PC-3 (cell line): ENCODE measurements at regions not wholly inside any gene's neighbourhood (a gene's known extent, or its start where the extent isn't known, plus 50 kb on each side); places are given as distances from the start of the nearest gene placed in this dataset.

Source experiments
- ATAC-seq: fragments of 200-7000 bp; cut with Tn5 transposase; 2 replicates; pipeline ENCODE4 v1.9.1; 2020; ENCODE audit warnings: mild to moderate bottlenecking, moderate library complexity
- BruUV-seq: library from RNA; stranded (reverse); fragments of 400-500 nt; replicated peaks from 2 replicates; lab custom pipeline; 2021; lab: Mats Ljungman, UMichigan
- CTCF ChIA-PET: fragments of 300-600 bp; sonication (Branson Sonifier 250); formaldehyde crosslinking; loops from one replicate; lab custom pipeline; 2022; ENCODE audit warnings: antibody characterized with exemption; lab: Charles Lee
- POLR2A ChIA-PET: fragments of 300-600 bp; sonication (Branson Sonifier 250); formaldehyde crosslinking; loops from one replicate; lab custom pipeline; 2022; ENCODE audit warnings: antibody characterized with exemption; ENCODE audit not compliant: unreplicated experiment; lab: Charles Lee
- DNase-seq: peaks from one replicate; pipeline ENCODE4 v3.0.0-alpha.2; 2015
- H2AFZ ChIP-seq: fragments of 300-600 bp; sonication (generic); 2 replicates; pipeline ENCODE4 v1.6.0; 2016; ENCODE audit warnings: antibody characterized with exemption, low read length
- H3F3A ChIP-seq: fragments of 300-600 bp; sonication (generic); one replicate; pipeline ENCODE4 v1.6.0; 2017; ENCODE audit warnings: antibody characterized with exemption, low read length, control low read depth, mild to moderate bottlenecking; ENCODE audit not compliant: unreplicated experiment
- H3K27ac ChIP-seq: fragments of 300-600 bp; sonication (generic); 2 replicates; pipeline ENCODE4 v1.5.1; 2016; ENCODE audit warnings: mild to moderate bottlenecking, low read length
- H3K27me3 ChIP-seq: fragments of 300-600 bp; sonication (generic); 2 replicates; pipeline ENCODE4 v1.6.1; 2016; ENCODE audit warnings: low read length, mixed read lengths
- H3K36me3 ChIP-seq: fragments of 300-600 bp; sonication (generic); 2 replicates; pipeline ENCODE4 v1.6.1; 2016; ENCODE audit warnings: low read depth, mixed run types, low read length, mixed read lengths
- H3K4me1 ChIP-seq: fragments of 300-600 bp; sonication (generic); 2 replicates; pipeline ENCODE4 v1.5.1; 2016; ENCODE audit warnings: low read length; ENCODE audit not compliant: insufficient read depth
- H3K4me2 ChIP-seq: fragments of 300-600 bp; sonication (generic); 2 replicates; pipeline ENCODE4 v1.6.0; 2016; ENCODE audit warnings: low read length
- H3K4me3 ChIP-seq: fragments of 300-600 bp; sonication (generic); 2 replicates; pipeline ENCODE4 v1.5.1; 2016; ENCODE audit warnings: mild to moderate bottlenecking, low read length, mixed read lengths
- H3K79me2 ChIP-seq: fragments of 300-600 bp; sonication (generic); 2 replicates; pipeline ENCODE4 v1.6.1; 2017; ENCODE audit warnings: low read length, mixed read lengths
- H3K9ac ChIP-seq: fragments of 300-600 bp; sonication (generic); 2 replicates; pipeline ENCODE4 v1.6.0; 2016; ENCODE audit warnings: mild to moderate bottlenecking, low read length
- H3K9me2 ChIP-seq: fragments of 300-600 bp; sonication (generic); replicated peaks from 2 replicates; pipeline ENCODE4 v1.6.1; 2016; ENCODE audit warnings: mixed run types, low read length, mixed read lengths
- H3K9me3 ChIP-seq: fragments of 300-600 bp; sonication (generic); 2 replicates; pipeline ENCODE4 v1.6.1; 2016; ENCODE audit warnings: low read length, mixed read lengths
- H4K20me1 ChIP-seq: fragments of 300-600 bp; sonication (generic); 2 replicates; pipeline ENCODE4 v1.6.1; 2016; ENCODE audit warnings: low read length, mixed read lengths
- EZH2 ChIP-seq: fragments of 300-600 bp; sonication (generic); IDR thresholded peaks from one replicate; pipeline ENCODE4 v1.6.1; 2017; ENCODE audit warnings: antibody characterized with exemption, mild to moderate bottlenecking, low read length; ENCODE audit not compliant: unreplicated experiment
- EZH2phosphoT487 ChIP-seq: fragments of 300-600 bp; sonication (generic); IDR thresholded peaks from 2 replicates; pipeline ENCODE4 v1.6.1; 2018; ENCODE audit warnings: mild to moderate bottlenecking, antibody characterized with exemption, low read length, borderline replicate concordance
- intact Hi-C: fragments of 100-400 bp; cut with micrococcal nuclease; formaldehyde crosslinking; loops from 2 replicates; pipeline ENCODE4 v1.9.0; 2023
- TF ChIP-seq, protein P1 (sequence below): fragments of 300-600 bp; sonication (generic); conservative IDR thresholded peaks from 2 replicates; pipeline ENCODE4 v1.5.1; 2017; ENCODE audit warnings: antibody characterized with exemption, low read depth, mild to moderate bottlenecking, low read length

DNA sequence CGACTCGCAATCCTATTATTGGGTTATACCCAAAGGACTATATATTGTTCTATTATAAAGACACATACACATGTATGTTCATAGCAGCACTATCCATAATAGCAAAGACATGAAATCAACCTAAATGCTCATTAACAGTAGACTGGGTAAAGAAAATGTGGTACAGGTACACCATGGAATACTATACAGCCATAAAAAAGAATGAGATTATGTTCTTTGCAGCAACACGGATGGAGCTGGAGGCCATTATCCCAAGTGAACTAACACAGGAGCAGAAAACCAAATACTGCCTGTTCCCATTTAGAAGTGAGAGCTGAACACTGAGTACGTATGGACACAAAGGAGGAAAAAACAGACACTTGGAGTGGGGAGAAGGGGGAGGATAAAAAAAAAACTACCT, 536.8 kb upstream of the DPP6 start:
- no peak overlapping the region for H3K4me2 ChIP-seq
- DNase-seq (no peak), ATAC-seq (no peak)
- H3K9me3 ChIP-seq, result no peaks in the 10 kb centered on the region; the same call in 1 of the 2 replicates
- H3K27ac ChIP-seq, result no peak overlapping the region
- no peaks in the 10 kb centered on the region for H3K79me2 ChIP-seq
- no TSS peak for BruUV-seq
- H3K36me3 ChIP-seq, result no peaks in the 10 kb centered on the region
- TF ChIP-seq, protein P1, sequence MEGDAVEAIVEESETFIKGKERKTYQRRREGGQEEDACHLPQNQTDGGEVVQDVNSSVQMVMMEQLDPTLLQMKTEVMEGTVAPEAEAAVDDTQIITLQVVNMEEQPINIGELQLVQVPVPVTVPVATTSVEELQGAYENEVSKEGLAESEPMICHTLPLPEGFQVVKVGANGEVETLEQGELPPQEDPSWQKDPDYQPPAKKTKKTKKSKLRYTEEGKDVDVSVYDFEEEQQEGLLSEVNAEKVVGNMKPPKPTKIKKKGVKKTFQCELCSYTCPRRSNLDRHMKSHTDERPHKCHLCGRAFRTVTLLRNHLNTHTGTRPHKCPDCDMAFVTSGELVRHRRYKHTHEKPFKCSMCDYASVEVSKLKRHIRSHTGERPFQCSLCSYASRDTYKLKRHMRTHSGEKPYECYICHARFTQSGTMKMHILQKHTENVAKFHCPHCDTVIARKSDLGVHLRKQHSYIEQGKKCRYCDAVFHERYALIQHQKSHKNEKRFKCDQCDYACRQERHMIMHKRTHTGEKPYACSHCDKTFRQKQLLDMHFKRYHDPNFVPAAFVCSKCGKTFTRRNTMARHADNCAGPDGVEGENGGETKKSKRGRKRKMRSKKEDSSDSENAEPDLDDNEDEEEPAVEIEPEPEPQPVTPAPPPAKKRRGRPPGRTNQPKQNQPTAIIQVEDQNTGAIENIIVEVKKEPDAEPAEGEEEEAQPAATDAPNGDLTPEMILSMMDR, result no peak
- TF ChIP-seq EZH2phosphoT487, result no peak
- no peak for TF ChIP-seq EZH2
- no peak overlapping the region for H3K9ac ChIP-seq
- H3K4me1 ChIP-seq, result no peaks in the 10 kb centered on the region
- H3F3A ChIP-seq, result no peaks in the 10 kb centered on the region
- H3K27me3 ChIP-seq, result no peaks in the 10 kb centered on the region
- POLR2A ChIA-PET, result no interaction called here
- CTCF ChIA-PET, result no interaction called here
- H4K20me1 ChIP-seq, result no peaks in the 10 kb centered on the region
- no peaks in the 10 kb centered on the region for H3K9me2 ChIP-seq
- intact Hi-C loops, result no loop called here
- no peak overlapping the region for H3K4me3 ChIP-seq
- H2AFZ ChIP-seq, result no peak overlapping the region

DNA sequence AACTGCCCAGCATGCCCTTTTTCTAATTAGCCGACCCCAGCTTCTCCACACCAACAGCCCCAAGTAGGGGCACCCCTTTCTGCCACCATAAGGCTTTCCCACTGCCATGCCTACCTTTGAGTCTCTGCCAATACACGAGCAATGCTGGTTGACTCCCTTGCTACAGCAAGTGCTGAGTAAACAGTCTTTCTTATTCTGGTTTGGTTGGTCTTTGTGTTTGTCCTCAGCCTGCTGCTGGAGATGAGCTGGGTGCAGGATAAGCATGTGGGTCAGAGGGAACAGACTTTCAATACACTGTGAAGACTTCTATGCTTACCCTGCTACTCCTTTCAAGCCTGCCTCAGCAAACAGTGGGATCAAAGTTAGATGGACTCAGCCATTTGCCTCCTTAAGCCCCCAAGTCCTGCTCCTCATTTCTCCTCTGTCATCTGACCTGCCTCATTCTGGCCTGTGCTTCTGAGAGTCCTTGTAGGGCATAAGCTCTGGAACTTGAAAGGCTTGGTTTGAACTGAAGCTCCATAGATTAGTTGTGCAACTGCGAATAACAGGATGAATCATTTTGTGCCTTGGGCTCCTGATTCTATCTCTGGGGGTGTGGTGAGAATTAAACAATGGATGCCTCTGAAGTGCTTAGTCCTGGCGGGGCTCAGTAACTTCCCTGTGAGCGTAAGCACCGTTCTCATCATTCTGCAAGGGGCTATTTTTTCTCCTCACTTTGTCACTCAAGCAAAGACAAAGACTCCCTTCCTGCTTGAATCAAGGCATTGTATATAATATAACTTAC, 533.8 kb upstream of the DPP6 start:
- Histone ChIP-seq H3K4me2 (no peak overlapping the region), H3K9me2 (no peaks in the 10 kb centered on the region), H4K20me1 (no peaks in the 10 kb centered on the region), H3K9ac (no peak overlapping the region), H3K27ac (no peak overlapping the region), H3F3A (no peaks in the 10 kb centered on the region), H3K4me1 (no peaks in the 10 kb centered on the region), H3K4me3 (no peak overlapping the region), H3K36me3 (no peaks in the 10 kb centered on the region), H3K27me3 (no peaks in the 10 kb centered on the region), H3K9me3 (no peaks in the 10 kb centered on the region), H3K79me2 (no peaks in the 10 kb centered on the region), H2AFZ (no peak overlapping the region)
- no peak for TF ChIP-seq EZH2
- TF ChIP-seq, protein P1, result no peak
- no peak for TF ChIP-seq EZH2phosphoT487
- DNase-seq (no peak), ATAC-seq (no peak)
- ChIA-PET CTCF (no interaction called here), POLR2A (no interaction called here)
- no TSS peak for BruUV-seq
- intact Hi-C loops, result no loop called here

DNA sequence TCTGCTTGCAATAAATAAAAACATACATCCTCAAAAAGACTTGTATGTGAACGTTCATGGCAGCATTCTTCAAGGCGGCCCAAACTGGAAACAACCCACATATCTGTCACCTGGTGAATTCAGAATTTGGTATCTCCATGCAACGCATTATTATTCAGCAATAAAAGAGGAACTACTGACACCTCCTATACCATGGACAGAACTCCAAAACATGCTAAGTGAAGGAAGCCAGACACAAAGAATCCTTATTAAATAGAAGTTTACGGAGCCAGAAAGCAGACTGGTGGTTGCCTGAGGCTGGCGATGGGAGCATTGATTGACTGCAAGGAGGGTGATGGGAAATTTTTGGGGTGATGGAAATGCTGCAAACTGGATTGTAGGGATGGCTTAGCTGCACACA, 530.8 kb upstream of the DPP6 start:
- no peaks in the 10 kb centered on the region for H3F3A ChIP-seq
- ChIA-PET POLR2A (no interaction called here), CTCF (no interaction called here)
- DNase-seq (no peak), ATAC-seq (no peak)
- no peak overlapping the region for H2AFZ ChIP-seq
- no peak overlapping the region for H3K27ac ChIP-seq
- intact Hi-C loops, result no loop called here
- no peak overlapping the region for H3K4me2 ChIP-seq
- 0 out of 2 replicates have a peak, but pooled peaks cover 5% of the 10 kb centered on the region for H3K9me3 ChIP-seq
- no peaks in the 10 kb centered on the region for H3K36me3 ChIP-seq
- no peaks in the 10 kb centered on the region for H4K20me1 ChIP-seq
- no peak for TF ChIP-seq EZH2
- no peak for TF ChIP-seq EZH2phosphoT487
- TF ChIP-seq, protein P1, result no peak
- H3K9me2 ChIP-seq, result no peaks in the 10 kb centered on the region
- no peaks in the 10 kb centered on the region for H3K4me1 ChIP-seq
- no peaks in the 10 kb centered on the region for H3K79me2 ChIP-seq
- no TSS peak for BruUV-seq
- no peak overlapping the region for H3K4me3 ChIP-seq
- H3K9ac ChIP-seq, result no peak overlapping the region
- H3K27me3 ChIP-seq, result no peaks in the 10 kb centered on the region
